ENCODE measurements at regions not wholly inside any gene's neighbourhood (a gene's known extent, or its start where the extent isn't known, plus 50 kb on each side); places are given as distances from the start of the nearest gene placed in this dataset.

GRCh38 chr11:70016666-70017367 lies 61.3 kb upstream of the ANO1 start:
- CTCF ChIA-PET, result no interaction called here
- Mint-ChIP-seq H3K27me3 (ENCODE audit: unreplicated experiment) (no peaks in the 10 kb centered on the region), H3K4me1 (ENCODE audit: low read depth, unreplicated experiment) (peaks cover 27% of the 10 kb centered on the region), H3K36me3 (ENCODE audit: insufficient read depth, unreplicated experiment) (no peaks in the 10 kb centered on the region), H3K9me3 (ENCODE audit: low read depth, unreplicated experiment) (no peaks in the 10 kb centered on the region), H3K4me3 (ENCODE audit: low read depth, unreplicated experiment) (no peak overlapping the region), H3K27ac (ENCODE audit: unreplicated experiment) (no peak overlapping the region)
- TF ChIP-seq CTCF (IDR thresholded peaks at IDR 0.05; ENCODE audit: unreplicated experiment), result no peak
- no TSS peak for BruUV-seq (replicated peaks)
- peak; percentile 49 for DNase-seq
- intact Hi-C loops (cut with micrococcal nuclease; ENCODE audit: unreplicated experiment), result no loop called here

GRCh38 chr11:70018816-70019215 lies 59.3 kb upstream of the ANO1 start:
- Mint-ChIP-seq H3K4me3 (ENCODE audit: low read depth, unreplicated experiment) (no peak overlapping the region), H3K4me1 (ENCODE audit: low read depth, unreplicated experiment) (peaks cover 27% of the 10 kb centered on the region), H3K9me3 (ENCODE audit: low read depth, unreplicated experiment) (no peaks in the 10 kb centered on the region), H3K36me3 (ENCODE audit: insufficient read depth, unreplicated experiment) (no peaks in the 10 kb centered on the region), H3K27ac (ENCODE audit: unreplicated experiment) (no peak overlapping the region), H3K27me3 (ENCODE audit: unreplicated experiment) (no peaks in the 10 kb centered on the region)
- no peak for TF ChIP-seq CTCF (IDR thresholded peaks at IDR 0.05; ENCODE audit: unreplicated experiment)
- CTCF ChIA-PET, result no interaction called here
- no TSS peak for BruUV-seq (replicated peaks)
- intact Hi-C loops (cut with micrococcal nuclease; ENCODE audit: unreplicated experiment), result no loop called here
- no peak for DNase-seq

- intact Hi-C loops (cut with micrococcal nuclease; ENCODE audit: unreplicated experiment), result no loop called here
- H3K36me3 Mint-ChIP-seq (ENCODE audit: insufficient read depth, unreplicated experiment), result no peaks in the 10 kb centered on the region
- no peaks in the 10 kb centered on the region for H3K9me3 Mint-ChIP-seq (ENCODE audit: low read depth, unreplicated experiment)
- H3K27ac Mint-ChIP-seq (ENCODE audit: unreplicated experiment), result no peak overlapping the region
- no peak for DNase-seq
- CTCF ChIA-PET, result no interaction called here
- no TSS peak for BruUV-seq (replicated peaks)
- no peak for TF ChIP-seq CTCF (IDR thresholded peaks at IDR 0.05; ENCODE audit: unreplicated experiment)
- H3K27me3 Mint-ChIP-seq (ENCODE audit: unreplicated experiment), result no peaks in the 10 kb centered on the region
- peaks cover 27% of the 10 kb centered on the region for H3K4me1 Mint-ChIP-seq (ENCODE audit: low read depth, unreplicated experiment)
- no peak overlapping the region for H3K4me3 Mint-ChIP-seq (ENCODE audit: low read depth, unreplicated experiment)
These were observed 58.5 kb upstream of the ANO1 start for GRCh38 chr11:70019576-70020011.

- TF ChIP-seq CTCF (IDR thresholded peaks at IDR 0.05; ENCODE audit: unreplicated experiment), result no peak
- Mint-ChIP-seq H3K4me3 (ENCODE audit: low read depth, unreplicated experiment) (no peak overlapping the region), H3K36me3 (ENCODE audit: insufficient read depth, unreplicated experiment) (no peaks in the 10 kb centered on the region), H3K4me1 (ENCODE audit: low read depth, unreplicated experiment) (peaks cover 27% of the 10 kb centered on the region), H3K9me3 (ENCODE audit: low read depth, unreplicated experiment) (no peaks in the 10 kb centered on the region), H3K27me3 (ENCODE audit: unreplicated experiment) (no peaks in the 10 kb centered on the region), H3K27ac (ENCODE audit: unreplicated experiment) (no peak overlapping the region)
- BruUV-seq (replicated peaks), result no TSS peak
- intact Hi-C loops (cut with micrococcal nuclease; ENCODE audit: unreplicated experiment), result no loop called here
- no peak for DNase-seq
- CTCF ChIA-PET, result interaction anchor here (0.7 kb wide), 1 partner anchor 210 kb away, joined by 3 read pairs; no protein-coding TSS in a partner anchor
These were observed 57.5 kb upstream of the ANO1 start for GRCh38 chr11:70020336-70021214.
